Nephron (organoid): ENCODE measurements at regions not wholly inside any gene's neighbourhood (a gene's known extent, or its start where the extent isn't known, plus 50 kb on each side); places are given as distances from the start of the nearest gene placed in this dataset.

Experiments
- H3K27ac Mint-ChIP-seq, 3 experiments: 2 replicates each; pipeline ENCODE4 v1.8.0; 2020; ENCODE audit warnings: mixed read lengths in 3 of 3, mild to moderate bottlenecking in 2 of 3, moderate library complexity in 1 of 3
- H3K27me3 Mint-ChIP-seq: 2 replicates; pipeline ENCODE4 v1.8.0; 2021; ENCODE audit warnings: low read depth, mild to moderate bottlenecking, moderate library complexity, mixed read lengths
- H3K36me3 Mint-ChIP-seq: 2 replicates; pipeline ENCODE4 v1.8.0; 2020; ENCODE audit warnings: low read depth, mixed read lengths
- H3K4me1 Mint-ChIP-seq: 2 replicates; pipeline ENCODE4 v1.8.0; 2020; ENCODE audit warnings: mixed read lengths
- H3K4me3 Mint-ChIP-seq, 3 experiments: 2 replicates each; pipeline ENCODE4 v1.8.0; 2020; ENCODE audit warnings: mild to moderate bottlenecking in 3 of 3, mixed read lengths in 3 of 3, moderate library complexity in 2 of 3
- H3K9me3 Mint-ChIP-seq: 2 replicates; pipeline ENCODE4 v1.8.0; 2020; ENCODE audit warnings: mixed read lengths
- TF ChIP-seq, protein P1 (sequence below), 3 experiments: fragments of 200-600 bp; sonication (generic); IDR thresholded peaks; one replicate each; pipeline ENCODE4 v1.5.0; 2021; ENCODE audit warnings: antibody characterized with exemption in 3 of 3; ENCODE audit not compliant: unreplicated experiment in 3 of 3

GRCh38 chr10:111821871-111822270, 361.7 kb downstream of the GPAM start:
- TF ChIP-seq, protein P1, sequence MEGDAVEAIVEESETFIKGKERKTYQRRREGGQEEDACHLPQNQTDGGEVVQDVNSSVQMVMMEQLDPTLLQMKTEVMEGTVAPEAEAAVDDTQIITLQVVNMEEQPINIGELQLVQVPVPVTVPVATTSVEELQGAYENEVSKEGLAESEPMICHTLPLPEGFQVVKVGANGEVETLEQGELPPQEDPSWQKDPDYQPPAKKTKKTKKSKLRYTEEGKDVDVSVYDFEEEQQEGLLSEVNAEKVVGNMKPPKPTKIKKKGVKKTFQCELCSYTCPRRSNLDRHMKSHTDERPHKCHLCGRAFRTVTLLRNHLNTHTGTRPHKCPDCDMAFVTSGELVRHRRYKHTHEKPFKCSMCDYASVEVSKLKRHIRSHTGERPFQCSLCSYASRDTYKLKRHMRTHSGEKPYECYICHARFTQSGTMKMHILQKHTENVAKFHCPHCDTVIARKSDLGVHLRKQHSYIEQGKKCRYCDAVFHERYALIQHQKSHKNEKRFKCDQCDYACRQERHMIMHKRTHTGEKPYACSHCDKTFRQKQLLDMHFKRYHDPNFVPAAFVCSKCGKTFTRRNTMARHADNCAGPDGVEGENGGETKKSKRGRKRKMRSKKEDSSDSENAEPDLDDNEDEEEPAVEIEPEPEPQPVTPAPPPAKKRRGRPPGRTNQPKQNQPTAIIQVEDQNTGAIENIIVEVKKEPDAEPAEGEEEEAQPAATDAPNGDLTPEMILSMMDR (IDR thresholded peaks at IDR 0.05; ENCODE audit: unreplicated experiment in 3 of 3) = no peak
- H3K4me3 Mint-ChIP-seq = no peak overlapping the region
- H3K36me3 Mint-ChIP-seq = no peaks in the 10 kb centered on the region
- H3K4me1 Mint-ChIP-seq = peaks cover 14% of the 10 kb centered on the region
- peaks cover 2% of the 10 kb centered on the region for H3K9me3 Mint-ChIP-seq
- no peaks in the 10 kb centered on the region for H3K27me3 Mint-ChIP-seq
- H3K27ac Mint-ChIP-seq = no peak overlapping the region

DNA sequence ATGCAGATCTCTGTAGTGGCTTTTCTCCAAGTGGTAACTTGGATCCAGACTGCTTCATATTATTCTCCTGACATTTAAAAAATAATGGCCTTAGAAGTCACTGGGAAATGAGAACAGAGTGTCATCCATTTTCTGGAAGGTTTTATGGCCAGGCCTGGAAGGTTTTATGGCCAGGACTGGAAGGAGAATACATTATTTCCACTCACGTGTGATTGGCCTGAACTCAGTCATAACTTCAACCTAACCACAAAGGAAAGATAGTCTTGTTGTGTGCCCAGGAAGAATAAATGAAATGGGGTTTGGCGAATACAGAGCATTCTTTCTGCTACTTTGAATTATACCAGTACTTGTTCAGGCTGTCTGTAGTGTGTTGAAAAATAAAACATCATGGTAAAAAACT, 360.9 kb downstream of the GPAM start:
- Mint-ChIP-seq H3K4me3 (no peak overlapping the region), H3K4me1 (peaks cover 14% of the 10 kb centered on the region), H3K9me3 (peaks cover 2% of the 10 kb centered on the region), H3K27me3 (no peaks in the 10 kb centered on the region), H3K36me3 (no peaks in the 10 kb centered on the region), H3K27ac (peak overlapping the region in 2 of 3 experiments; percentile 62 to 74)
- TF ChIP-seq, protein P1 (IDR thresholded peaks at IDR 0.05; ENCODE audit: unreplicated experiment in 3 of 3) = no peak

- Mint-ChIP-seq H3K9me3 (peaks cover 2% of the 10 kb centered on the region), H3K27me3 (no peaks in the 10 kb centered on the region), H3K36me3 (no peaks in the 10 kb centered on the region), H3K4me3 (no peak overlapping the region), H3K27ac (peak overlapping the region in 2 of 3 experiments; percentile 71 to 74), H3K4me1 (peaks cover 14% of the 10 kb centered on the region)
- TF ChIP-seq, protein P1 (IDR thresholded peaks at IDR 0.05; ENCODE audit: unreplicated experiment in 3 of 3) = no peak
These were observed 359.4 kb downstream of the GPAM start for GRCh38 chr10:111824128-111824527.

- Mint-ChIP-seq H3K36me3 (no peaks in the 10 kb centered on the region), H3K27me3 (no peaks in the 10 kb centered on the region), H3K4me1 (peaks cover 26% of the 10 kb centered on the region), H3K4me3 (peak overlapping the region in 1 of 3 experiments; percentile 13), H3K27ac (peak overlapping the region; percentile 39 to 85 (median 44)), H3K9me3 (no peaks in the 10 kb centered on the region)
- TF ChIP-seq, protein P1 (IDR thresholded peaks at IDR 0.05; ENCODE audit: unreplicated experiment in 3 of 3) = no peak
These were observed 353.2 kb downstream of the GPAM start for GRCh38 chr10:111830359-111830758.

DNA sequence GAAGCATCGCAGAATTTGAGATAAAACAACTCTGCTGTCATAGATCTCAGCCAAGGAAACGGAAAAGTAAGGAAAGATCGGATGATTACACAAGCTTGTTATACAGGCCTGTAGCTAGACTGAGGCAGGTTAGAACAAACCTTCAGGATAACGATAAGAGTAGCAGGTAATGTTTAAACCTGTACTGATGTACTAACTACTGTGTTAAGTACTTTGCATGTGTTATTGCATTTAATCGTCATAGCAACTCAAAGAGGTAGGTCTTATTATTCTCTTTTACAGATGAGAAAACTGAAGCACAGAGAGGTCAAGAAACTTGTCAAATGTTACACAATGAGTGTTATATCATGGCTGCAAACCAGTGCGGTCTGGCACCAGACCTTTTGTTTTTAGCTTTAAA, 352.5 kb downstream of the GPAM start:
- TF ChIP-seq, protein P1 (IDR thresholded peaks at IDR 0.05; ENCODE audit: unreplicated experiment in 3 of 3) = no peak
- H3K27ac Mint-ChIP-seq = peak overlapping the region; percentile 39 to 85 (median 44)
- H3K4me1 Mint-ChIP-seq = peaks cover 33% of the 10 kb centered on the region
- H3K4me3 Mint-ChIP-seq = no peak overlapping the region
- H3K36me3 Mint-ChIP-seq = no peaks in the 10 kb centered on the region
- no peaks in the 10 kb centered on the region for H3K9me3 Mint-ChIP-seq
- no peaks in the 10 kb centered on the region for H3K27me3 Mint-ChIP-seq

GRCh38 chr10:111833251-111833650, 350.3 kb downstream of the GPAM start:
- Mint-ChIP-seq H3K9me3 (no peaks in the 10 kb centered on the region), H3K36me3 (no peaks in the 10 kb centered on the region), H3K4me1 (peaks cover 42% of the 10 kb centered on the region), H3K4me3 (no peak overlapping the region), H3K27ac (no peak overlapping the region), H3K27me3 (no peaks in the 10 kb centered on the region)
- TF ChIP-seq, protein P1 (IDR thresholded peaks at IDR 0.05; ENCODE audit: unreplicated experiment in 3 of 3) = no peak
